ENCODE measurements at regions not wholly inside any gene's neighbourhood (a gene's known extent, or its start where the extent isn't known, plus 50 kb on each side); places are given as distances from the start of the nearest gene placed in this dataset.
A peak's percentile ranks its signal among the peaks of the same experiment; 100 is the strongest.

GRCh38 chr7:112877691-112878460 is 87.7 kb upstream of the TMEM168 start:
- no peak for FAIRE-seq

- no peak for FAIRE-seq
These were observed 86.7 kb upstream of the TMEM168 start for GRCh38 chr7:112876877-112877276.

- FAIRE-seq = no peak
These were observed 84.7 kb upstream of the TMEM168 start for GRCh38 chr7:112874909-112875308.

DNA sequence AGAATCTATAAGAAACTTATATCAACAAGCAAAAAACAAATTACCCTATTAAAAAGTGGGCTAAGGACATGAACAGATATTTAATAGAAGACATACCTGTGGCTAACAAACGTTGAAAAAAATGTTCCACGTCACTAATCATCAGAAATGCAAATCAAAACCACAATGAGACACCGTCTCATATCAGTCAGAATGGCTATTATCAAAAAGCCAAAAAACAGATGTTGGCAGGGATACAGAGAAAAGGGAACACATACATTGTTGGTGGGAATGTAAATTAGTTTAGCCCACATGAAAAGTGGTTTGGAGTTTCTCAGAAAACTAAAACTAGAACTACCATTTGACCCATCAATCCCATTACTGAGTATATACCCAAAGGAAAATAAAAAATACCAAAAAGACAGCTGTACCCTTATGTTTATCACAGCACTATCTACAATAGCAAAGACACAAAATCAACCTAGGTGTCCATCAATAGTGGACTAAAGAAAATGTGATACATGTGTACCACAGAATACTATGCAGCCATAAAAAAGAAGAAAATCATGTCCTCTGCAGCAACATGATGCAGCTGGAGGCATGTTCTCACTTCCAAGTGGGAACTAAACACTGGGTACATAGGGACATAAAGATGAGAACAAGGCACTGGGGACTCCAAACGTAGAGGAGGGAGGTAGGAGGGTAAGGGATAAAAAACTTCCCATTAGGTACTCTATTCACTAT is 83.8 kb upstream of the TMEM168 start:
- FAIRE-seq = no peak

- peak; percentile 39 for FAIRE-seq
These were observed 79.0 kb upstream of the TMEM168 start for GRCh38 chr7:112869111-112869774.

GRCh38 chr7:112868609-112869008 is 78.4 kb upstream of the TMEM168 start:
- FAIRE-seq = no peak

DNA sequence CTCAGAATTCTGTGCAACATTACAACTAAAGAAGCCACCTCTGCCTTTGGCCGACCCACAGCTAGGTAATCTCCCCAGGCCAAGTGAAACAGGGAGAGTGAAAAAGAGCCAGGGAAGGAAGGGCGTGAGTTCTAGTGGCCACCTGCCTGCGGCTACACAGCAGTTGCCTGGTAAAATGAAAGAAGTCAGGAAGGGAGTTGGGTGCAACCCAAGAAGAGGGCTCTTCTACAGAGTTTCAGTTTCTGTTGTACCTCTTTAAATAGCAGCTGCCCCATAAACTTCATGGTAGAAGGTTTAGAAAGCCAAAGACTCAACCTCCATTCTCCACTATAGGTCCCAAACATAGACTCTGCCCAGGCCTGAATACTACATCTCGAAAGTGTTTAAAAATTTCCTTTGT is 76.2 kb upstream of the TMEM168 start:
- no peak for FAIRE-seq

- FAIRE-seq = no peak
These were observed 74.2 kb upstream of the TMEM168 start for GRCh38 chr7:112864380-112864779.

GRCh38 chr7:112858838-112859237 is 68.6 kb upstream of the TMEM168 start:
- no peak for FAIRE-seq

DNA sequence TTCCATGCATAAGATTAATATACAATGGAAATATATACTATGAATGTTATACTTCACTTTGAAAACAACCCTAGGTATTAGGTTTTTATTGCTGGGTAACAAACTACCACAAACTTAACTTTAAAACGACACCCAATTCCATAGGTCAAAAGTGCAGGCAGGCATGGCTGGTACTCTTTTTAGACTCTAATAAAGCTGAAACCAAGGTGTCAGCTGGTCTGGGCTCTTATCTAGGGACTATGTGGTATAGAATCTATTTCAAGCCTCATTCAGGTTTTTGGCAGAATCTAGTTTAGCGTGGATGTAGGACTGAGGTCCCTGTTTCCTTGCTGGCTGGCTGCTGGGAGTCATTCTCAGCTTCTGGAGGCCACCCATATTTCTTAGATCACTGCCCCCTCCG is 65.0 kb upstream of the TMEM168 start:
- FAIRE-seq = no peak

GRCh38 chr7:112854169-112854568 is 64.0 kb upstream of the TMEM168 start:
- no peak for FAIRE-seq

DNA sequence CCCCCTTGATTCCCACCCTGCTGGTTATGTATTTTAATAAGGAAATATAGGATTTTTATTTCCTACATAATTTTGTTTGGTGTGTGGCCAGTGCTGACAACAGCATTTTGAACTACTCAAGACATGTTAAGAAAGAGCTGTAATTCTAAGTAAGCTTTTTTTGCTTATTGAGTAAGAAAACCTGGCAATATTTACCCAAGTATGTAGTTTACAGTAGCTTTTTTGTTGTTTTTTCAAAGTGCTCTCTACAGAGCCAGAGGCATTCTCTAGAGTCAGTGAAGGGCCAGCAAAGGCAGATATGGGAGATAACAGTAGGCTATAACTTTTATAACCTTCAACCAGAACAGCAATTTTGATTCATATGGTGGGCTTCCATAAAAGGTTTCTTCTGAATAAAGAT is 63.2 kb upstream of the TMEM168 start:
- FAIRE-seq = no peak

- no peak for FAIRE-seq
These were observed 53.0 kb upstream of the TMEM168 start for GRCh38 chr7:112843151-112843550.
